Hippocampal formation (tissue), 2 donors: ENCODE measurements at regions not wholly inside any gene's neighbourhood (a gene's known extent, or its start where the extent isn't known, plus 50 kb on each side); places are given as distances from the start of the nearest gene placed in this dataset.

Experiments used
- DNase-seq, 2 donors: peaks; one replicate each; lab custom pipeline; 2025; lab: John Stamatoyannopoulos, UW

GRCh38 chr10:35745617-35746403 is 103.7 kb upstream of the FZD8 start:
- DNase-seq: no peak

GRCh38 chr10:35743851-35744250 is 101.8 kb upstream of the FZD8 start:
- no peak for DNase-seq

DNA sequence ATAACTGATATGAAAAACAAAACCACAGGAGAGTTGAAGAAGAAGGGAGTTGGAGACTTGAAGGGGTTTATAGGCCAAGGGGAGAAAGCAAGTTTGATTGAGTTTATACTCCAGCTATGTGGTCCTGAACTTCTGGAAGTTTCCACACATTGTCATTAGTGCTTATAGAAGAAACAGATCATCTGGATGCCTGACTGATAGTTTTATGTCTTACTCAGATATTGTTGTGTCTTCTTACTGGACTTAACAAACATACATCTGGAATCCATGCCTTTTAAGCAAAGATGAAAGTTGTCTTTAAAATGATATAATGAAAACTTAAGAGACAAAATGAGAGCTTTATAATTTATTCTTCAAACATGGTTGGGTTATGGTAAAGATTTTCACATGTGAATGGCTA is 101.3 kb upstream of the FZD8 start:
- DNase-seq: no peak

GRCh38 chr10:35739998-35740397 is 97.9 kb upstream of the FZD8 start:
- DNase-seq: no peak

DNA sequence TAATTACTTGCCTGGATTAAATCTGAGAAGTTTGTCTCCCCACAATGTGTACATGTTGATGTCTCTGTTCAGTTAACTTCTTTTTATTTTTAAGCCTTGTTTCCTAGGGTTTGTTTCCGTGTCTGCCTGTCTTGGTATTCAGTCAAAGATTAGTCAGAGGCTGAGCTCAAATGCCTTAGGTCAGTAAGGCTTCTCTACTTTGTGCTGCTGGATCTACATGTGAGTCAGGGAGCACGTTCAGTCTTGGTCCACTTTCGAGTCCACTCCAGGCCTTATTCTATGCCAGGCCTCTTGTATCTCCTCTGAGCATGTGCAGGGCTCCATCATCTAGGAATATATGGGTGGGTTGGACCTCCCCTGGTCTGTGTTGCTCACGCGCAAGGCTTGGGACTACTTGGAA is 93.3 kb upstream of the FZD8 start:
- DNase-seq: no peak

DNA sequence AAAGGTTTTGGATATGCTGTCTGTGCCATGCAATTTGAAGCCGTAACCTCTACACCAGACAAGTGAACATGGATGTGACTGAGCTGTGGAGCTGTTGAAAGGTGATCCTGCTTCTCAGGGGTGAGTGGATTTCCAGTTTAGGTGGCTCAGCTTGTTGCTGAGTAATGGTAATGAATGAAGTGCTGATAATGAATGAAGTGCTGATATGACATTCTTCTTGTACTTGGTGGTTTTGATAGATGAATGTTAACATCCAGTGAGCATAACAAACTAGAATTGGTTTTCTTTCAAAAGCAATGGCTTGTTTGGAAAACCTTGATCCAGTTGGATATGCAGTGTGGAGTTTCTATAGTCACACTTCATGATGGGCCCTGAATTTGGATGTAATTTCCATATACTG is 89.7 kb upstream of the FZD8 start:
- no peak for DNase-seq

GRCh38 chr10:35728341-35728740 is 86.2 kb upstream of the FZD8 start:
- DNase-seq: no peak

DNA sequence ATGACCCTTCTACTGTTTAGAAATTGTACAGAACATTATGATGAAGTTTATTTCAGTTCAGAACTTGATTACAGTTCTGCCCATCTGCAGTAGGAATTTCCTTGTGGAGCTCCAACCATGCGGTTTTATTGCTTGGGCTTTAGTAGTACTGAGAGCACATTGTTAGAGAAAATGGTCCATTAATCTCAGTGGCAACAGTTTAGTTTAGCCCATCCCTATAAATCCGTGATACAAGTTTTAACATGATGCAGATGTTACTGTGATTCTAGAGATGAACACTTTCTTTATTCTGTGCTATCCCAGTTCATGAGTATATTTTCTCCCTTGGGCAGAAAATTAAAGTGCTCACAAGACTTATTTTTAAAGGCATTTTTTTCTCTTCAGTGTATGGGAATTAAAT is 84.8 kb upstream of the FZD8 start:
- no peak for DNase-seq

DNA sequence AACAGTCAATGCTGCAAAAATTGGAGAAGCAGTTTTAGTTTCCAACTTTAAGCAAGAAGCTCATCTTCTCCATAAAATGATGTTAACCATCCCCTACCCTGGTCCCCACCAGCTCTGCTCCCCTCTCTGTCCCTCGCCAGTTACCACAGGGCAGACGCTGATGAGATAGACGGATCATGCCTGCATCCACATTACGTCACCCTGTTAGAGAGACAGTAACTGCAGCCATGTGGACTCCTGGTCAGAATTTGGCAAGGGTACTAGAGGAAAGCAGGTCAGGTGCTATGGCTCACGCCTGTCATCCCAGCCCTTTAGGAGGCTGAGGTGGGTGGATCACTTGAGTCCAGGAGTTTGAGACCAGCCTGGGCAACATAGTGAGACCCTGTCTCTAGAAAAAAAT is 81.9 kb upstream of the FZD8 start:
- DNase-seq: no peak

DNA sequence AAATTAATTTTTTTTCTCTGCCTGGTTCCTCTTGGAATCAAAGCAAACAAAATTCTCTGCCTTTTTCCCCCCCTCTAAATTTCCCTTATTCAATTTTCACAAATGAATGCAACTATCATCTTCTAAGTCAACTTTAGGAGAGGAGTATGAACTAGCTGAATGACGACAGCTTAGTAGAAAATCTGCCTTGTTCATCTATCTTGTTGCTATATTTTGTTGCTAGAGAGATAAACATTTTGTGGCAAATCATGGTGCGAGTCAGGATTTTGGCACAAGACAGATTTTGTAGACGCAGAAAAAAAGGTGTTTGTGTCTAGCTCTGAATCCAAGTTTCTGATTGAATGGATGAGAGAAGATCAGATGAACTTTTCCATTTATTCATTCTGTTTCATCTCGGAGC is 81.0 kb upstream of the FZD8 start:
- DNase-seq: no peak

- no peak for DNase-seq
These were observed 80.5 kb upstream of the FZD8 start for GRCh38 chr10:35722636-35723035.

DNA sequence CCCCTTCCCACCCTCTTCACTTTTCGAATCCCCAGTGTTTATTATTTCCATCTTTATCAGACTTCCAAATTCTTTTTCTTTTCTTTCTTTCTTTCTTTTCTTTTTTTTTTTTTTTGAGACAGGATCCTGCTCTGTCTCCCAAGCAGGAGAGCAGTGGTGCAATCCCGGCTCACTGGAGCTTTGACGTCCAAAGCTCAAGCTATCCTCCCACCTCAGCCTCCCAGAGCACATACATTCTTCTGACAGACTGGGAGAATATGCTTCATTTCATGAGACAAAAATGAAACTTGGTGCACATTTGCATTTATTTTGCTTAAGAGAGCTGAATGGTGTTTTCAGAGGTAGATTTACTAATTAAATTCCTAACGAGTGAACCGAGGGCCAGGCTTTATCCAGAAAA is 80.1 kb upstream of the FZD8 start:
- DNase-seq: no peak

DNA sequence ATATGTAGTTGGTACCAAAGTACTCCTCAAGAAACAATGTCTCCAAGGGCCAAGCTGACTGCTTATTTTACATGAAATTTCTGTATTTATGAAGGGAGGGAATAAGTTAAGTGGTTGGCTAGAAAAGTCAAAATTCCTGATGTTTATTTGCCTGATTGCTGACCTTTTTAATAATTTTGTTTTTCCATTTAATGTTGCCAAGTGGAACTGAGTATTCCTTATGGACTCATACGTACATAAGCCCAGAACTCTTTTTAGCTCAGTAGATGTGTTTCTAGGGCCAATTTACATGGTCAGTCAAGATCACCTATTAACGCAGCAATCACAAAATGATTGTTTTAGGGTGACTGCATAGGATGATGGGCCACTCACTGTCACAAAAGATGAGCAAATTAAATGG is 78.3 kb upstream of the FZD8 start:
- DNase-seq: no peak

GRCh38 chr10:35716776-35717175 is 74.7 kb upstream of the FZD8 start:
- no peak for DNase-seq

DNA sequence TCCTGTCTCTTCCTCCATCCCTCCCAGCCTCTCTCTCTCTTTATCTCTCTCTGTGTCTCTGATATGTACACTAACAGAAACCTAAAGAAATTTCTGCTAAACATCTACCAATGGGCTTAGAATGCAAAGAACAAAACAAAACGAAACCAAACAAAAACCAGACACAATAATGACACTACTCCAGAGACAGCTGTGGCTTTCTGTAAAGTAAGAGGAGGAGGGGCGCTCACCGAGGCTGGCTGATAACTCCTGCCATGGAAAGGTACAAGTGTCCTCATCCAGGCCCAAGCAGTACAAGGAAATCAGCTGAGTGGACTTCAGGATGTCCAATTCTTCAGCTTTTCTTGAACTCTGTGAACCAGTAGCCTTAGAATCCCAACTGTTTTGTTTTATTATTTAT is 70.4 kb upstream of the FZD8 start:
- no peak for DNase-seq

DNA sequence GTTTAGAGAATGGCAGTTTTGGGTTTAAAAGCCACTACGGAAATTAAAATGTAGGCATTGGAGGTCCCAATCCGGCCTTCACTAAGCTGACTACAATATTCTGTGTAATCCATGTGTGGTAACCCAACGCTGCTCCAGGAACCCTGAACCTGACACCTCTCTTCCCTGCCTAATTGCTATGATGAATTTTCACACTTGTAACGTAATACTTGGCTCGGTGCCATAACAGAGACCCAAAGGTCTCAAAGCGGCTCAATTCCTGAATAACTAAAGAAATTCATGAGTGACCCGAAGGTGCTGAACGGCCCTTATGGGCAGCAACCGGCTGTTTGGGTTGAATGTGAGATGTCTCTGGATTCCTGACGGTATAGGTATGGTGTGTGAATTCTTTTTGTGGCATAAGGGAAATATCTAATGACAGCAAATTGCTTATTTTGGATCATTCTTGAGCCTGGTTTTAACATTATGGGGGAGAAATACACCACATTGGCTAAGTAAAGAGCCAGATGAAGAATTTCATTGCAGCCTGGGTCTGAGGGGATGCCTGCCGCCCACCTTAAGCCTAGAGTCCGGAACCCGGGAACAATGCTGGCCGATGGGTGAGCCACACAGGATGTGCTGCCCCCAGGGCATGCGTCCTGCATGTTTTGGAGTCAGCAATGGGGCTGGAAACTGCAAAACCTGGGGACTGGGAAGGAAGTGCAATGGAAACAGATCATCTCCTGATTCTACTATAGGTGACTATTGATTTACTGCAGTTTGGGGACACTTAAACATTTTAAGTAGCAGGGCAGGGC is 69.7 kb upstream of the FZD8 start:
- DNase-seq: no peak

GRCh38 chr10:35707642-35708425 is 65.7 kb upstream of the FZD8 start:
- DNase-seq: no peak

- no peak for DNase-seq
These were observed 64.9 kb upstream of the FZD8 start for GRCh38 chr10:35706959-35707358.

- no peak for DNase-seq
These were observed 63.6 kb upstream of the FZD8 start for GRCh38 chr10:35705671-35706070.

DNA sequence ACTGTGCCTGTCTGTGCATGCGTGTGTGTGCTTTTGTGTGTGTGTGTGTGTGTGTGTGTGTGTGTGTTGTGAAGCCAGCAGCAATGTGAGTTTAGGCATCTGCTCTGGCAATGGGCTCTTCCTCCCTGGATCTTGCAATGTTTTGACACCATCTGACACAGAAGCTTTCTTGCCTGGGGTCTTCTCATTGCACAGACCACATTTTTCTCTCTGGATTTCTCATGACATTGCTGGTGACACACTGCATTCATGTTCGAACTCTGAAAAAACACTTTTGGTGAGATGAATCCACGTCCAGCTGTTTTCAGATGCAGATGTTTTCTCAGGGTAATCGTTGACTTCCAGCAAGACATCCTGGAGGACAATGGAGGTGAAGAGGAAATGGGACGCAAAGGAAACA is 63.0 kb upstream of the FZD8 start:
- no peak for DNase-seq

- no peak for DNase-seq
These were observed 62.3 kb upstream of the FZD8 start for GRCh38 chr10:35704401-35704800.

- no peak for DNase-seq
These were observed 58.4 kb upstream of the FZD8 start for GRCh38 chr10:35700487-35700882.
